Stimulated activated CD4-positive, alpha-beta T cell treated with anti-CD3 and anti-CD28 coated beads, Interleukin-12 subunit alpha, Interleukin-12 subunit beta, amount 100 ng/mL, for 48 hours (primary cell): ENCODE measurements at regions not wholly inside any gene's neighbourhood (a gene's known extent, or its start where the extent isn't known, plus 50 kb on each side); places are given as distances from the start of the nearest gene placed in this dataset.
"Not testable (repeated sequence)": the region's sequence is repeated elsewhere in the genome, so short reads cannot be mapped to it uniquely, and the experiment has no call there.

Experiments
- DNase-seq, 3 donors: peaks; one replicate each; pipeline ENCODE4 v3.0.0-alpha.2; 2020; ENCODE audit warnings: low read depth in 2 of 3, low spot score in 1 of 3

DNA sequence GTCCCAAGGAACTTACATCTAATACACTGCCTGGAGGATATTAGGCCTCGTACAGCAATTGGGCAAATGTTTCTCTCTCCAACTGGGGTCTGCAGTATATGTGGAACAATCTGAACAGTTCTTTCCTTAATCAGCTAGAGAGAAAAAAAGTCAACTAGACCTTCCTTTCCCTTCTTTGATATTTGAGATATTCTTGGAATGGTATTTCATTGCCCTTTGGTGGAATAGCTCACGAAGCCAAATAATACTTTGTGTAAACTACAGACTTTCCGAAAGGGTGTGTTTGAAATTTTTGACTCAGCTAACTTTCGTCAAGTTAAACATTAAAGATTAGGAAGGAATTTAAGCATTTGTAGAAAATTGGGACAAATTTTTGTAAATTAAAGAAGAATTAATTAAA lies 425.6 kb downstream of the RWDD3 start:
- no peak for DNase-seq

GRCh38 chr1:95660736-95661135 lies 426.7 kb downstream of the RWDD3 start:
- DNase-seq: no peak

GRCh38 chr1:95663530-95663929 lies 429.5 kb downstream of the RWDD3 start:
- not testable (repeated sequence) for DNase-seq

DNA sequence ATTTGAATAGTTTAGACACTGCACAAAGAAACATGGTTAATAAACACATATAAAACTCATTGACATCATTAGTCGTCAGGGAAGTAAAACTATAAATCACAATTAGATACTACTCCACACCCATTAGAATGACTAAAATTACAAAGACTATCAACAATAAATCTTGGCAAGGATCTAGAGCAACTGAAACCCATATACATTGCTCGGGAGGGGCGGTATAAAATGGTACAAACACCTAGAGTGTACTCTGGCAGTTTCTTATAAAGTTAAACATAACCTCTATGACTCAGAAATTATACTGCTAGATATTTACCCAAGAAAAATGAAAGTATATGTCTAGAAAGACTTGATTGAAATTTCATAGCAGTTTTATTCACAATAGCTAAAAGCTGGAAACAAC lies 434.2 kb downstream of the RWDD3 start:
- no peak for DNase-seq

- DNase-seq: not testable (repeated sequence)
Measured at GRCh38 chr1:95669638-95670037, 435.6 kb downstream of the RWDD3 start.

- DNase-seq: no peak
Measured at GRCh38 chr1:95671098-95671497, 437.1 kb downstream of the RWDD3 start.

DNA sequence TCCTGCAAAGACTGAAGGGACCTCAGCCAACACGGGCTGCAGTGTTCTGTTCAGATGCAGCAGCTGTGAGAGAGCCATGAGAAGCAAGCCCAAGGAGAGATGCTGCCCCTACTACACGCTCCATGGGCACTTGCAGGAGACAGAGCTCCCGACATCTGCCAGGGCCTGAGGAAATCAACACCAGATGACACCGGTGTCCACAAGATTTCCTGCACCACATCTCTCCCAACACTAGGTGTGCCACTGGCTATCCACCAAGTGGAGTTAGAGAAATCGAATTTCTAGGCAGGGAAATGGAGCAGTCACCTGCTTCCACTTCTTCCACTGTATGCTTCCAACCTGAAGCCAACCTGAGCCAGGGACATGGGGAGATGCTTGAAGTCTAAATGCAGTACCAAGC lies 445.3 kb downstream of the RWDD3 start:
- no peak for DNase-seq

DNA sequence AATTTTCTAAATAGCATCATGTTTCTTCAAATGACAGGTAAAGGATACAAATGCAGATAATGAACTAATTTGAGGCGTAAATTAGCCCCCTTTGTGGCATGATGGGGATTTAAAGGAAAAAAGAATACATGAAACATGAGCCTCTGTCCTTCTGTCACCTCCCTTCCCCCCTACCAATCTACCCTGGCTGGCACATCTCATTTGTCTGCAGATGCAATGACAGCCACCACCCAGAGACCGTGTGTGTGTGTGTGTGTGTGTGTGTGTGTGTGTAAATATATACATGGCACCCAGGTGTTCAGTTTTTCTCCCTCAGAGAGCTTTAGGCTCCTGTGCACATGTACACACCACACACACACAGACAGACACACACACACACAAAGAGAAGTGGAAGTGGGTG lies 451.1 kb downstream of the RWDD3 start:
- no peak for DNase-seq

DNA sequence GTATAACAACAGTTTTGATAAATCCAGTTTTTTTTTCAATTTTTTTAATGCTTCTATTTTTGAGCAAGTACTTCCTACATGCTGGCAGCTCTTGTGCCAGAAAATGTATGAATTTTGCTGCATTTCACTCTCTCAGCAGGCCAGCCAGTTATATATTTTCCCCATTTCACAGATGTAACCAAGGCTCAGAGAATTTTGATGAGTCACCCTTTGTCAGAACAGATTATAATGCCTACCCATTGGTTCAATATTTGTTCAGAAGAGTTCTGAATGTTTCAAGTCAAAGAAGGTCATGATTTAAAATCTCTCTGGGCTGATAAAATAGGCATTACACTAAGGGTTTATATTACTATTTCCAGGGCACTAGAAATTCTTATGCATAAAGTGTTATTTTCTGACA lies 452.2 kb downstream of the RWDD3 start:
- no peak for DNase-seq

DNA sequence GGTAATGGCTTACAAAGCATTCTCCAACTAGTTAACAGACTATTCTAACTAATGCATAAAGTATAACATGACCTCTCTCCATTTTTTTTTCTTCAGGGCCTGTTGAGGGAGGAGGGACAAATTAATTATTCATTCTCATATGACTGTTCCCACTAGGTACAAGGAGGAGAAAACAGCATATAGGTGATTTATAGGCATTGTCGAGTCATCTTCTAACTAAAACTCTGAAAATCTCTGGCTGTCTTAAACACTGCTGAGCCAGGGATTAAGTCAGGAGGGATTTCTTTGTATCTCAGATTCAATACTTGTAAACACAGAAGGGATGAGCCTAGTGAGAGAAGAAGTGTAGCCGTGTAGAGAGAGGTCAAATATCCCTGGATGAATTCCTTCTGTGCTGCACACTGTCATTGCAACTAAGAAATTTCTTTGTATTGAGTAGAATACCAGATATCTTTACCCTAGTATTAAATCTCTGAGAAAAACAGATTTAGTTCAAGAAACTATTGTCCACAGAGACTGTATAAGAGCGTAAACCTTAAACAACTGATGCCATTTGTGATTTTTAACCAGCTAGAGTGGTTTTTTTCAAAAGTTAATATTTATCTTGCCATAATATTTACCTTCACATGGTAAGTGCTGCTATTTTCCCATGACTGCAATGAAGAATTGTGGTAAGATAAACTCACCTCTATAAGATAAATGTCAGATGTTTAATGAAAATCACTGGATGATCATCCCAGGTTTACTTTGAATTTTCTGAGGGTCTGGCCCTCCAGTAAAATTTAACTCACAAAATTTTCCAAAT lies 465.3 kb downstream of the RWDD3 start:
- no peak for DNase-seq

DNA sequence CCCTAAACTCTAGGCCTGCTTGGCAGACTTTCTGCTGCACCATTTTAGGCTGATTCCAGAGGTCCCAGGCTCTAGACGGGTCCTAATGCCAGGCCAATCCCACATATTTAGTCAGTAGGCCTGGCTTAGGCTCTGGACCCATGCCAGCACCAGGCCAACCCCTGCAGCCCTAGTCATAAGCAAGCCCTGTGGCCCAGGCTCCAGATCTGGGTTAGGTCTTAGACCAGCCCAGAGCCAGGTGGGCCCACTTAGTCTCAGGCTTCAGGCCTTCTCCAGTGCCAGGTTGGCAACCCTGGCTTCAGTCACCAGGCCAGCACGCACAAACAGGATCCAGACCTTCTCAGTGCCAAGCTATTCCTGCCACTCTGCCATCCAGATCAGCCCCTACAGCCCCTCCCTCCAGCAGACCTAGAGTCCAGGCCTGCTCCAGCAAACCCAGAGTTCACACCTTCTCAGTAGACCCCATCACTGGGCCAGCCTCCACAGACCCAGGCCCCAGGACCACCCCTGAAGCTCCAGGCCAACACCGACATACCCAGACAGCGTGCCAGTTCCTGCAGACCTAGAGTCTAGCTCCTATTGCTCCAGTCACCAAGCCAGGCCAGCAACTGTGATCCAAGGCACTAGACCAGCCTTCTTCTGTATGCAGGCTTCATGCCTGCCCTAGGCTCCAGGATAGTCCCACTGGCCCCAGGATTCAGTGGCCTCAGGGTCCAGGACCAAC lies 467.6 kb downstream of the RWDD3 start:
- no peak for DNase-seq

DNA sequence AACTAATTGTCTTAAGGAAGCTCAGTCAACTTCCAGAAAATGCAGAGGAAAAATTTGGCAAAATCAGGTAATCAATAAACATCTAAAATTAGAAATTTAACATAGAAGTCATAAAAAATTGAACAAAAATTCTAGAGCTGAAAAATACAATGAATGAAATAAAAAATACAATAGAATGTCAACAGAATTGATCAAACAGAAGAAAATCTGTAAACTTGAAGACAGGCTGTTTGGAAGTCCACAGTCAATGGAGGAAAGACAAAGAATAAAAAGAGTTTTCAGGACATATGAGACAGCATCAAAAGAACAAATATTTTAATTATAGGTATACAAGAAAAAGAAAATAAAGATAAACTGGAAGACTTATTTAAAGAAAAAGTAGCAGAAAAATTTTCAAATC lies 469.0 kb downstream of the RWDD3 start:
- DNase-seq: no peak

DNA sequence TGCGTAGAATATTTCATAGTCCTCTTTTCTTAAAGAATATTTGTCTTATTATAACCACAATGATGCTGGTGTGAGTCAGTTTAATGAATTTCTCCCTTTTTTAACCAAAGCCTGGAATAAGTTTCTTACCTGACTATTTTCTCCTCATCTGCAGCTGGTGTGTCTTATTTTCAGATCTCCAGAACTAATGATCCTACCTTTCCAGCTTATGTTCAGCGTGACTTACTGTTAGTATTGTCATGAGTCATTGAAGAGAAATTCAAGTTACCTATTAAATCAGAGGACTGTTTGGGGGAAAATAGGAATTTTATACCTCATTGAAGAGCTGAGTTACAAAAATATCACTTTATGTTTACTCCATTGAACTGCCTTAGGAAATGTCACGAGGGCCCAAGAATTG lies 482.1 kb downstream of the RWDD3 start:
- DNase-seq: no peak

DNA sequence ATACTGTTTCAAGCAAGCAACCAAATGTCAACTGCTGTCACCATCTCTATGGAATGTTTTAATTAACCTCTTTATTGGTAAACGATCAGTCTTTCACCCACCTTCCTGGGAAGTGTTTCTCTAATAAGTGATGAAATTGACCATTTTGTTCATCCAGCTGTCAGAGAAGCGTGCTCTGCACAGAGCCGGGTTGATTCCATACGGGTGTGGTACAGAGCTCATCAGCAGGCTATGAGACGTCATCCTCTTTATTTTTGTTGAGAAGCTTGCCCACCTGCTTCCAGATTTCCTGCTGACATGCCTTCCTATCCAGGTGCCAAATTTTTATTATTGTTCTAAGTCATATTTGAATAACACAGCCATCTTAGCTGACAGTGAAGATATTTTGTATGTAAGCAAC lies 482.5 kb downstream of the RWDD3 start:
- DNase-seq: no peak

GRCh38 chr1:95723346-95723745 lies 489.3 kb downstream of the RWDD3 start:
- no peak for DNase-seq

DNA sequence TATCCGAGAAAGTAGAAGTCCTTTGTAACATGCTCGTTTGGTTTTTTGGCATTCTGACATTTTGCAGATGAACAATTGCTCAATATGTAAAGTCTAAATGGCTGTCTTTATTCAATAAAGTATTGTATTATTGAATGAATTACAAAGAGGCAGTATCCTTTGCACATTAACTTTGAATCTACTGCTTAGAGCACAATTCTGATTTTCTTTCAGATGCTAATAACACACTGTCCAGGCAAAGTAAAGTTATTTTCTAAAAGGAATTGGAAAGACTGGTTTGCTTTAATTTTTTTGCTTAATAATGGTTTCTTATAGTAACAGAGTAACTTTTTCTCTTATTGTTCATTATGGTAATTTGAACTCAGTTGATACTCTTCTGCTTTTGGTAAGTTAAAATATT lies 494.8 kb downstream of the RWDD3 start:
- DNase-seq: no peak

DNA sequence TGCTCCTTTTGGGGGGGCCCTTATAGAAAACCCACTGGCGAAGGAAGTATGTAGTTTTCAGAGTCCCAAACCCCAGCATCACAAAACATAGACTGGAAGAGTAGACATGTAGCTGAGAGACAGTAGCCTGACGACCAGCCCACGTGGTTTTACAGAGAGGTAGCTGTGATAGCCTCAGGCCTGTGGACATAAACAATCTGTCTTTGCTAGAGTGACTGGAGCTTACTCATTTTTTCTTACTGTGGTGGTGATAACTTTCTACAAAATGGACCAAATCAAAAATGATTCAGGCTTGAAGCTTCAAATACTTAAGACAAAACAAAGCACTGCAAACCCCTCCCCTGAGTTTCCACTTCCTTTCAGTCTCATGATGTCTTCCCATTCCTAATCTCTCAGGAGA lies 497.0 kb downstream of the RWDD3 start:
- no peak for DNase-seq

- DNase-seq: no peak
Measured at GRCh38 chr1:95731466-95731865, 497.5 kb downstream of the RWDD3 start.

DNA sequence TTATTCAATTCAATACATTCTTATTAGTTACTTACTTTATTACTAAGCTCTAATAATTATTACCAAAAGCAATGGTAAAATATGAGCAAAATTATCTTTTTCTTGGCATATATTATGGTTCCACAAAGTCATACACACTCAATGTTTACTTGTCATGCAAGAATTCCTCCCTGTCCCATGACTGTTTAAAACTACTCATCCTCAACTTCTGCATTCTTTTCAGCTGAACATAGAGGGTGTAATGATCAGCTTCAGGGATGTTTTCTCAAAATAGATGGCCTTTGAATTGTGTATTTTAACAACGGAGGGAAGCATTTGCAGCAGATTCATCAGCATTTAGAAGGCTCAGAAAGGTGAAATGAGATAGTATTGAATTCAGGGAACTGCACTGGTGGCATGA lies 499.0 kb downstream of the RWDD3 start:
- DNase-seq: no peak

DNA sequence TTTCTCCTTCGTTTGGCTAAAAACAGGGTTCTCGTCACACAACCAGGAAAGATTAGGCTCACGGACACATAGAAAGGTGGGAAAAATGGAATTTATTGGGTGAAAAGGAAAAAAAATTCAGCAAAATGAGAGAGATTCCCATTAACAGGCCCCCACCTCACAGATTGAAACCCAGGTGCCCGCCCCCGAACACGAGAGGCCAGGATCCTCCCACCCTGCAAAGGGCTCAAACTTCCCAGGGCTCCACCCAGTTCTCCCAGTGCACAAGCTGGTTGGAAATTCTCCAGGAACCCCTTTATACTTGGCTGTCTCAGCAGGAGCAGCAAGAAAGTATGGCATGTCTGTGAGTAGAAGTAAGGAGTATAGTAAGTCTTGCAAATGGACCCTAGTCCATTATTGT lies 499.7 kb downstream of the RWDD3 start:
- no peak for DNase-seq

- DNase-seq: no peak
Measured at GRCh38 chr1:95734560-95734959, 500.6 kb downstream of the RWDD3 start.

GRCh38 chr1:95742591-95743089 lies 508.6 kb downstream of the RWDD3 start:
- DNase-seq: no peak

- no peak for DNase-seq
Measured at GRCh38 chr1:95744731-95745130, 510.7 kb downstream of the RWDD3 start.
